ENCODE measurements at regions not wholly inside any gene's neighbourhood (a gene's known extent, or its start where the extent isn't known, plus 50 kb on each side); places are given as distances from the start of the nearest gene placed in this dataset.

DNA sequence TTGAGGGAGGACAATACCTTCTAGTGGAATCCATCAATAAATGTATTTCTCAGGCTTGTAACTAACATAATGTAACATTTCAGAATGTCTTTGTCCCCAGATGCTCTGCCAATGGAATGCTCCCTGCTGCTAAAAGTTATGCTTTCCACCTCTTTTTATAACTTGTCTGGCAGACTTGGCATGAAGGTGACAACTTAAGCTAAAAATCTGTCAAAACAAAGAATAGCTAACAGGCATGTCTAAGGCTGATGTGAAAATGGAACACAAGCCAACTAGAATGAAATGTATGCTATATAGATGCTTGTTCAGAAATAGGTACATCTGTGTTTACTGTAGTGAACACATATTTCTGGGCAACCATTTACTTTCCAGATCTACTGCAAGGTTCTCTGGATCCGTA lies 467.9 kb downstream of the MRPL39 start:
- H3K4me3 ChIP-seq (ENCODE audit: low read length in 2 of 2): no peak overlapping the region
- H3K27me3 ChIP-seq (ENCODE audit: control insufficient read depth in 2 of 2, insufficient read depth in 2 of 2, low read length in 2 of 2): no peaks in the 10 kb centered on the region
- H3K9ac ChIP-seq (ENCODE audit: low read depth in 1 of 2, low read length in 2 of 2): no peak overlapping the region
- H3K9me3 ChIP-seq (ENCODE audit: control insufficient read depth in 2 of 2, low read length in 2 of 2): no peaks in the 10 kb centered on the region
- H3K36me3 ChIP-seq (ENCODE audit: control insufficient read depth in 2 of 2, insufficient read depth in 2 of 2, low read length in 2 of 2): no peaks in the 10 kb centered on the region
- no peak overlapping the region for H3K27ac ChIP-seq (ENCODE audit: low read depth in 2 of 2, low read length in 2 of 2)
- no peaks in the 10 kb centered on the region for H3K4me1 ChIP-seq (ENCODE audit: control insufficient read depth in 2 of 2, insufficient read depth in 2 of 2, low read length in 2 of 2)

DNA sequence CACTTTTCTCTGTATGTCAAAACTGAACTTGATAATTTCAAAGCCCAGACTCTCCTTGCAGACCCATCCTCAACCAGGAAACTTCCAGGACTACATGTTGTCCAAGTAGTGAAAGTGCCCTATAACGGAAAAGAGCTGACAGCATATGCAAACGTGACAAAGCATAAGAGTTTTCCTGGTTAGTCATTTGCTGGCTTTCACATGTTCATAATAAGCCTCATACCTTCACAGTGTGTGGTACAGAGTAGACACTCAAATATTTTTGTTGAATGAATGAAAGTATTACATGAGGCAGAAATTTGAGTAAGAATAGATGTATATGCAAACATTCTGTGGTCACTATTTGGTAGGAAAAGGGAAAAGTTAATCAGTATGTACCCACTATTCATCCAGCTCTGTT lies 473.3 kb downstream of the MRPL39 start:
- Histone ChIP-seq H3K9me3 (ENCODE audit: control insufficient read depth in 2 of 2, low read length in 2 of 2) (no peaks in the 10 kb centered on the region), H3K36me3 (ENCODE audit: control insufficient read depth in 2 of 2, insufficient read depth in 2 of 2, low read length in 2 of 2) (no peaks in the 10 kb centered on the region), H3K27ac (ENCODE audit: low read depth in 2 of 2, low read length in 2 of 2) (no peak overlapping the region), H3K27me3 (ENCODE audit: control insufficient read depth in 2 of 2, insufficient read depth in 2 of 2, low read length in 2 of 2) (no peaks in the 10 kb centered on the region), H3K4me1 (ENCODE audit: control insufficient read depth in 2 of 2, insufficient read depth in 2 of 2, low read length in 2 of 2) (no peaks in the 10 kb centered on the region), H3K4me3 (ENCODE audit: low read length in 2 of 2) (no peak overlapping the region), H3K9ac (ENCODE audit: low read depth in 1 of 2, low read length in 2 of 2) (no peak overlapping the region)

DNA sequence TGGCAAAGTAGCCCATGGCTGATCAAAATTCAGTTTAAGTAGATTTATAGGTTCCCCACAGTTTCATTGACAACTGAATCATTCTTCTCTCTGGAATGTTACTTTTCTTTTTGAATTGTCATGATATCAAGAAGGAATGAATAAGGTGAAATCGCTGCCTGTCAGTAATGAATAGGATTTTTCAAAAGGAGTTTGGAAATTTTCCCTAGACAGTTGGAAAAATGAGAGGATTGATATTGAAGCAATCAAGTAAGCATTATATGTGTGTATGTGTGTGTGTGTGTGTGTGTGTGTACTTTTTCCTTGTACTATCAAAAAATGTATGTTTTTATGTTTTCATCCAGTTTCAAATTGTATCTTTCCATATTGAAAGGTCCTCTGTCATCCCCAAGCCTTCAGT lies 479.5 kb downstream of the MRPL39 start:
- H3K9ac ChIP-seq (ENCODE audit: low read depth in 1 of 2, low read length in 2 of 2): no peak overlapping the region
- no peaks in the 10 kb centered on the region for H3K36me3 ChIP-seq (ENCODE audit: control insufficient read depth in 2 of 2, insufficient read depth in 2 of 2, low read length in 2 of 2)
- no peak overlapping the region for H3K4me3 ChIP-seq (ENCODE audit: low read length in 2 of 2)
- H3K9me3 ChIP-seq (ENCODE audit: control insufficient read depth in 2 of 2, low read length in 2 of 2): no peaks in the 10 kb centered on the region
- no peak overlapping the region for H3K27ac ChIP-seq (ENCODE audit: low read depth in 2 of 2, low read length in 2 of 2)
- peaks cover 0 to 3% of the 10 kb centered on the region in 2 donors for H3K27me3 ChIP-seq (ENCODE audit: control insufficient read depth in 2 of 2, insufficient read depth in 2 of 2, low read length in 2 of 2)
- H3K4me1 ChIP-seq (ENCODE audit: control insufficient read depth in 2 of 2, insufficient read depth in 2 of 2, low read length in 2 of 2): no peaks in the 10 kb centered on the region

DNA sequence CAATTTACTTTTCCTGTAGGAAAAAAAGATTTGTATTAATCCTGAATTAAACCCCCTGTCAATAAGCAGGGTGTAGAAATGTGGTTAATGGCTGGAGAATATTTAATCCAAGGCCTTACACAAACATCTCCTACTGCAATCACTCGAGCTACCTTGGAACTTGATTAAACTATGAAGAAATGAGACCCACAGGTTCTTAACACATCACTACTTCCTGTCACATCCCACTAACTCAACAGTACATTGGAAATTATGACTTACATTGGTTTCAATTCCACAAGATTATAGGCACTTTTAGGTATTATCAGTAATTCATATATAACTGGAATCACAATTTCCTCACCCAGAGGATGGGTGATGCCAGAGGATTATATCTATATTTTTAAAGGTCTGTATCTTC lies 480.3 kb downstream of the MRPL39 start:
- H3K36me3 ChIP-seq (ENCODE audit: control insufficient read depth in 2 of 2, insufficient read depth in 2 of 2, low read length in 2 of 2): no peaks in the 10 kb centered on the region
- peaks cover 0 to 3% of the 10 kb centered on the region in 2 donors for H3K27me3 ChIP-seq (ENCODE audit: control insufficient read depth in 2 of 2, insufficient read depth in 2 of 2, low read length in 2 of 2)
- H3K9ac ChIP-seq (ENCODE audit: low read depth in 1 of 2, low read length in 2 of 2): no peak overlapping the region
- H3K4me1 ChIP-seq (ENCODE audit: control insufficient read depth in 2 of 2, insufficient read depth in 2 of 2, low read length in 2 of 2): no peaks in the 10 kb centered on the region
- no peaks in the 10 kb centered on the region for H3K9me3 ChIP-seq (ENCODE audit: control insufficient read depth in 2 of 2, low read length in 2 of 2)
- no peak overlapping the region for H3K4me3 ChIP-seq (ENCODE audit: low read length in 2 of 2)
- no peak overlapping the region for H3K27ac ChIP-seq (ENCODE audit: low read depth in 2 of 2, low read length in 2 of 2)

DNA sequence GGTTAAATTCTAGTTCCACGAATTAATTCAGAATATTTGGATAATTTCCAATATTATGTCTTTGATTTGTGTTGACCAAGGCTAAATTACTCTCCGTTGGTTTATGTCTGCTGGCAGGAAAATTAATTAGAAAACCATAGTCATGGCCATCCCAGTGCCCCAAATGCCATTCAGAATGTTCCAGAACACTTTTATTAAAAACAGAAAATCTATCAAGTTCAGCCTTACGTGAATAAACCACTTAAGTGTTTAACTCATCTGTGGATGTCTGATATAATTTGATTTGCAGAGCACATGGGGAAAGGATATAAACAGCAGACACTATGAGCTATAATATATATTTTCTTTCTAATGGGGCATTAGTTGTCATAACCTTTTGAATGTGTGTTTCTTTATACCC lies 480.7 kb downstream of the MRPL39 start:
- H3K4me1 ChIP-seq (ENCODE audit: control insufficient read depth in 2 of 2, insufficient read depth in 2 of 2, low read length in 2 of 2): no peaks in the 10 kb centered on the region
- no peak overlapping the region for H3K4me3 ChIP-seq (ENCODE audit: low read length in 2 of 2)
- no peaks in the 10 kb centered on the region for H3K36me3 ChIP-seq (ENCODE audit: control insufficient read depth in 2 of 2, insufficient read depth in 2 of 2, low read length in 2 of 2)

DNA sequence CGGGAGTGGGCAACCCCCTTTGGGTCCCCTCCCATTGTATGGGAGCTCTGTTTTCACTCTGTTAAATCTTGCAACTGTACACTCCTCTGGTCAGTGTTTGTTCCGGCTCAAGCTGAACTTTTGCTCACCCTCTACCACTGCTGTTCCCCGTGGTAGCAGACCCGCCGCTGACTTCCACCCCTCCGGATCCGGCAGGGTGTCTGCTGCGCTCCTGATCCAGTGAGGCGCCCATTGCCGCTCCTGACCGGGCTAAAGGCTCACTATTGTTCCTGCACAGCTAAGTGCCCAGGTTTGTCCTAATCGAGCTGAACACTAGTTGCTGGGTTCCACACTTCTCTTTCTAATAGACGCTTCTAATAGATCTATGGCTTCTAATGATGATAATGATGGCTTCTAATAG lies 488.6 kb downstream of the MRPL39 start:
- Histone ChIP-seq H3K4me3 (ENCODE audit: low read length in 2 of 2) (no peak overlapping the region), H3K27me3 (ENCODE audit: control insufficient read depth in 2 of 2, insufficient read depth in 2 of 2, low read length in 2 of 2) (no peaks in the 10 kb centered on the region), H3K36me3 (ENCODE audit: control insufficient read depth in 2 of 2, insufficient read depth in 2 of 2, low read length in 2 of 2) (no peaks in the 10 kb centered on the region), H3K27ac (ENCODE audit: low read depth in 2 of 2, low read length in 2 of 2) (no peak overlapping the region), H3K4me1 (ENCODE audit: control insufficient read depth in 2 of 2, insufficient read depth in 2 of 2, low read length in 2 of 2) (no peaks in the 10 kb centered on the region), H3K9me3 (ENCODE audit: control insufficient read depth in 2 of 2, low read length in 2 of 2) (no peaks in the 10 kb centered on the region), H3K9ac (ENCODE audit: low read depth in 1 of 2, low read length in 2 of 2) (no peak overlapping the region)

More for the DNA sequence above, 480.7 kb downstream of the MRPL39 start:
- Histone ChIP-seq H3K27me3 (ENCODE audit: control insufficient read depth in 2 of 2, insufficient read depth in 2 of 2, low read length in 2 of 2) (peaks cover 0 to 3% of the 10 kb centered on the region in 2 donors), H3K27ac (ENCODE audit: low read depth in 2 of 2, low read length in 2 of 2) (no peak overlapping the region), H3K9me3 (ENCODE audit: control insufficient read depth in 2 of 2, low read length in 2 of 2) (no peaks in the 10 kb centered on the region), H3K9ac (ENCODE audit: low read depth in 1 of 2, low read length in 2 of 2) (no peak overlapping the region)

DNA sequence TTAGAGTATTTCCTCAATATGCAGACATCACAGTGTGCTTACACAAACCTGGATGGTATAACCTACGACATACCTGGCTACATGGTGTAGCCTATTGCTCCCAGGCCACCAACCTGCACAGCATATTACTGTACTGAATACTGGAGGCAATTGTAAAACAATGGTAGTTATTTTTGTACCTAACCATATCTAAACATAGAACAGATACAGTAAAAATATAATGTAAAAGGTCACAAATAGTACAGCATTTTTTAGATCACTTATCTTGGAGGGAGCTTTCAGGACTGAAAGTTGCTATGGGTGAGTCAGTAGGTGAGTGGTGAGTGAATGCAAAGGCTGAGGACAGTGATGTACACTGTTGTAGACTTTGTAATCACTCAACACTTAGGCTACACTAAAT lies 492.3 kb downstream of the MRPL39 start:
- Histone ChIP-seq H3K27ac (ENCODE audit: low read depth in 2 of 2, low read length in 2 of 2) (no peak overlapping the region), H3K4me1 (ENCODE audit: control insufficient read depth in 2 of 2, insufficient read depth in 2 of 2, low read length in 2 of 2) (no peaks in the 10 kb centered on the region), H3K9ac (ENCODE audit: low read depth in 1 of 2, low read length in 2 of 2) (no peak overlapping the region), H3K36me3 (ENCODE audit: control insufficient read depth in 2 of 2, insufficient read depth in 2 of 2, low read length in 2 of 2) (no peaks in the 10 kb centered on the region), H3K4me3 (ENCODE audit: low read length in 2 of 2) (no peak overlapping the region), H3K27me3 (ENCODE audit: control insufficient read depth in 2 of 2, insufficient read depth in 2 of 2, low read length in 2 of 2) (no peaks in the 10 kb centered on the region), H3K9me3 (ENCODE audit: control insufficient read depth in 2 of 2, low read length in 2 of 2) (peaks cover 0 to 2% of the 10 kb centered on the region in 2 donors)

DNA sequence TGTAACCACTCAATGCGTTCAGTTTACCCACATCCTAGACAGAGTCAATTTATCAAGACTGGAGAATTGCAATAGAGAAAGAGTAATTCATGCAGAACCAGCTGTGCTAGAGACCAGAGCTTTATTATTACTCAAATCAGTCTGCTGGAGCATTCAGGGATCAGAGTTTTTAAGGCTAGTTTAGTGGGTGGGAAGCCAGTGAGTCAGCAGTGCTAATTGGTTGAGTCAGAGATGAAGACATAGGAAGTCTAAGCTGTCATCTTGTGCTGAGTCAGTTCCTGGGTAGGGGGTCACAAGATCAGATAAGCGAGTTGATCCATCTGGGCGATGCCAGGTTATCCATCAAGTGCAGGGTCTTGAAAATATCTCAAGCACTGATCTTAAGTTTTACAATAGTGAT lies 499.6 kb downstream of the MRPL39 start:
- no peak overlapping the region for H3K27ac ChIP-seq (ENCODE audit: low read depth in 2 of 2, low read length in 2 of 2)
- H3K36me3 ChIP-seq (ENCODE audit: control insufficient read depth in 2 of 2, insufficient read depth in 2 of 2, low read length in 2 of 2): no peaks in the 10 kb centered on the region
- peaks cover 0 to 4% of the 10 kb centered on the region in 2 donors for H3K9me3 ChIP-seq (ENCODE audit: control insufficient read depth in 2 of 2, low read length in 2 of 2)
- no peak overlapping the region for H3K9ac ChIP-seq (ENCODE audit: low read depth in 1 of 2, low read length in 2 of 2)
- no peak overlapping the region for H3K4me3 ChIP-seq (ENCODE audit: low read length in 2 of 2)
- no peaks in the 10 kb centered on the region for H3K4me1 ChIP-seq (ENCODE audit: control insufficient read depth in 2 of 2, insufficient read depth in 2 of 2, low read length in 2 of 2)
- no peaks in the 10 kb centered on the region for H3K27me3 ChIP-seq (ENCODE audit: control insufficient read depth in 2 of 2, insufficient read depth in 2 of 2, low read length in 2 of 2)

DNA sequence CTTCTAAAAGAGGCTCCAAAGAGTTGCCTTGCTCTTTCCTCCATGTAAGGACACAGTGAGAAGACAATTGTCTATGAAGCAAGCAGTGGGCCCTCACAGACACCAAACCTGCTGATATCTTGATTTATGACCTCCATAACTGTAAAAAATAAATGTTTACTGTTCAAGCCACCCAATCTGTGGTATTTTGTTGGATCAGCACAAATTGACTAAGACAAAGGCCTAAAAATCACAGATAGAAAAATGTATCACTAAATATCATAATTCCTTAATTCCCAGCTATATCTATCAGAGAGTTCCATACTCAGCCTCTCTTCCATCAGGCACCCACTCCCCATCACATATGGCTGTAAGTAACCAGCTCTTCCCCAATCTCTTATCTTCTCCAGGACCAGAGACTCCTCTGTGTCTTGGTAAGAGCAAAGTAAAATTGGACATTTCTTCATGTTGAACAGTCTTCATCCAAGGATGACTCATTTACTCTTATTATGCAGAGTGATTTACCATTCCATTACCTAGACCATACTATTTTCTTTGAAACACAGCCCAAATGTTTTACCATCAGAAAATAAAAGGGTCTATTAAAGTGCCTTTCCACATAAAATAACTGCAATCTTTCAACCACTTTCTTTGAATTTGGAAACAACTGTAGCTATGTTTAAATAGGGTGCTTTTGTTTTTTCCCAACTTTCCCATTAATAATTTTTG lies 503.6 kb downstream of the MRPL39 start:
- no peaks in the 10 kb centered on the region for H3K4me1 ChIP-seq (ENCODE audit: control insufficient read depth in 2 of 2, insufficient read depth in 2 of 2, low read length in 2 of 2)
- H3K9ac ChIP-seq (ENCODE audit: low read depth in 1 of 2, low read length in 2 of 2): no peak overlapping the region
- H3K36me3 ChIP-seq (ENCODE audit: control insufficient read depth in 2 of 2, insufficient read depth in 2 of 2, low read length in 2 of 2): no peaks in the 10 kb centered on the region
- no peak overlapping the region for H3K27ac ChIP-seq (ENCODE audit: low read depth in 2 of 2, low read length in 2 of 2)
- H3K9me3 ChIP-seq (ENCODE audit: control insufficient read depth in 2 of 2, low read length in 2 of 2): peaks cover 0 to 3% of the 10 kb centered on the region in 2 donors
- no peaks in the 10 kb centered on the region for H3K27me3 ChIP-seq (ENCODE audit: control insufficient read depth in 2 of 2, insufficient read depth in 2 of 2, low read length in 2 of 2)
- no peak overlapping the region for H3K4me3 ChIP-seq (ENCODE audit: low read length in 2 of 2)

DNA sequence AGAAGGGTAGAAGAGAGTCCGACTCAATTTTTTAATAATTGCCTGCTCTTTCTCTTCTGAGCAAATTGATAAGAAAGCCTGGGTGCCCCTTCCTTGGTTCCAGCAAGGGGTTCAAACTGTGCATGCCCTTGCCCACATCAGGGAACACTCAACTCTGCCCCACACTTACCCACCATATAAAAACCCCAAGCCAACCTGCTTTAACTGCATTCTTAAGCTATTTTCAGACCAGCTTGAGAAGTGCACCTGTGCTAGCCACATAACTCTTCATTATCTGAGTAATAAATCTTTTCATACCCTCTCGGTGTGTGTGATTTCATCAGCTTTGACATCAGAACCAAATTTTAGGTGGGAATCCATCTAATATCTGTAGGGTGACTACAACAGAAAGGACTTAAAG lies 509.6 kb downstream of the MRPL39 start:
- H3K4me1 ChIP-seq (ENCODE audit: control insufficient read depth in 2 of 2, insufficient read depth in 2 of 2, low read length in 2 of 2): no peaks in the 10 kb centered on the region
- no peak overlapping the region for H3K9ac ChIP-seq (ENCODE audit: low read depth in 1 of 2, low read length in 2 of 2)
- H3K27me3 ChIP-seq (ENCODE audit: control insufficient read depth in 2 of 2, insufficient read depth in 2 of 2, low read length in 2 of 2): no peaks in the 10 kb centered on the region

DNA sequence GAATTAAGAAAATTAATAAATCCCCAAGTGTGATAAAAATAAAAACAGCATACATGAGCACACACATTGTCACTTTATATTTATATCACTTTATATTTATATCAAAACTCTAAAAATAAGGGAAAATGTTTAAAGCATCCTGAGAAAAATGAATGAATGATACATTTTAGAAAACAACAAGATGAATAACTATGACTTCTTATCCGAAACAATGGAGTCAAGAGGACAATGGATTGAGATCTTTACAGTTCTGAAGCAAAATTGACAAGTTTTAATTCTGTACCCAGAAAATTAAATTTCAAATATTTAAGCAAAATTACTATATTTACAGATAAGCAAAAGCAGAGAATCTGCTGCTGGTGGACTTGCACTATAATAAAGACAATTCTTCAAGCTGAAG lies 512.6 kb downstream of the MRPL39 start:
- H3K4me3 ChIP-seq (ENCODE audit: low read length in 2 of 2): no peak overlapping the region
- H3K9ac ChIP-seq (ENCODE audit: low read depth in 1 of 2, low read length in 2 of 2): no peak overlapping the region
- no peaks in the 10 kb centered on the region for H3K36me3 ChIP-seq (ENCODE audit: control insufficient read depth in 2 of 2, insufficient read depth in 2 of 2, low read length in 2 of 2)
- H3K27me3 ChIP-seq (ENCODE audit: control insufficient read depth in 2 of 2, insufficient read depth in 2 of 2, low read length in 2 of 2): no peaks in the 10 kb centered on the region
- no peak overlapping the region for H3K27ac ChIP-seq (ENCODE audit: low read depth in 2 of 2, low read length in 2 of 2)
- H3K9me3 ChIP-seq (ENCODE audit: control insufficient read depth in 2 of 2, low read length in 2 of 2): no peaks in the 10 kb centered on the region
- H3K4me1 ChIP-seq (ENCODE audit: control insufficient read depth in 2 of 2, insufficient read depth in 2 of 2, low read length in 2 of 2): no peaks in the 10 kb centered on the region

More for the DNA sequence above, 509.6 kb downstream of the MRPL39 start:
- Histone ChIP-seq H3K4me3 (ENCODE audit: low read length in 2 of 2) (no peak overlapping the region), H3K9me3 (ENCODE audit: control insufficient read depth in 2 of 2, low read length in 2 of 2) (no peaks in the 10 kb centered on the region), H3K27ac (ENCODE audit: low read depth in 2 of 2, low read length in 2 of 2) (no peak overlapping the region), H3K36me3 (ENCODE audit: control insufficient read depth in 2 of 2, insufficient read depth in 2 of 2, low read length in 2 of 2) (no peaks in the 10 kb centered on the region)
